HepG2 (cell line): ENCODE measurements at regions not wholly inside any gene's neighbourhood (a gene's known extent, or its start where the extent isn't known, plus 50 kb on each side); places are given as distances from the start of the nearest gene placed in this dataset.

Source experiments
- ATAC-seq: fragments of 200-7000 bp; cut with Tn5 transposase; 3 replicates; pipeline ENCODE4 v1.9.1; 2020; ENCODE audit warnings: mild to moderate bottlenecking, moderate library complexity
- BruUV-seq: library from RNA; stranded (reverse); fragments of 400-500 nt; replicated peaks from 2 replicates; lab custom pipeline; 2021; lab: Mats Ljungman, UMichigan
- CTCF ChIA-PET: fragments of 300-600 bp; formaldehyde crosslinking; extraction: SDS; loops from one replicate; lab custom pipeline; 2021; ENCODE audit warnings: low total read pairs, inconsistent platforms, low intra/inter-chr PET ratio; lab: Yijun Ruan, JAX
- POLR2A ChIA-PET: fragments of 350-600 bp; sonication (Branson Sonifier 250); formaldehyde crosslinking; loops from one replicate; lab custom pipeline; 2020; ENCODE audit warnings: antibody characterized with exemption, inconsistent platforms; lab: Yijun Ruan, JAX
- DNase-seq: peaks from one replicate; pipeline ENCODE4 v3.0.0-alpha.2; 2015; ENCODE audit warnings: low spot score
- FAIRE-seq: peaks from 3 replicates; lab custom pipeline; 2011; peaks lifted over from hg19 to GRCh38; lab: Jason Lieb, UNC
- H2AFZ ChIP-seq: one replicate; pipeline ENCODE4 v1.6.1; 2011; ENCODE audit warnings: low read length, inconsistent platforms
- H3K27ac ChIP-seq: fragments of 300-600 bp; 3 replicates; pipeline ENCODE4 v1.8.0; 2011; ENCODE audit warnings: mixed run types, mild to moderate bottlenecking, mixed read lengths, low read length, inconsistent platforms; ENCODE audit not compliant: insufficient read depth; ENCODE audit errors: extremely low read length
- H3K27me3 ChIP-seq, 2 experiments: fragments of 200-600 bp in 1 of 2; 2 replicates in 1 of 2; 3 replicates in 1 of 2; pipeline versions ENCODE4 v1.6.0 to v1.8.0; 2011; ENCODE audit warnings: low read length in 2 of 2, mild to moderate bottlenecking in 2 of 2, moderate library complexity in 2 of 2, inconsistent platforms in 1 of 2; ENCODE audit not compliant: insufficient read depth in 2 of 2, control insufficient read depth in 1 of 2
- H3K36me3 ChIP-seq, 2 experiments: fragments of 200-600 bp in 1 of 2; replicated peaks in 1 of 2; 2 replicates in 1 of 2; 3 replicates in 1 of 2; pipeline versions ENCODE4 v1.5.1 to v1.8.0; 2011; ENCODE audit warnings: low read length in 2 of 2, inconsistent platforms in 1 of 2; ENCODE audit not compliant: insufficient read depth in 2 of 2, control insufficient read depth in 1 of 2
- H3K4me1 ChIP-seq: 2 replicates; pipeline ENCODE4 v1.5.1; 2012; ENCODE audit warnings: low read length, inconsistent platforms; ENCODE audit not compliant: insufficient read depth
- H3K4me2 ChIP-seq: 2 replicates; pipeline ENCODE4 v1.6.0; 2011; ENCODE audit warnings: low read depth, low read length, inconsistent platforms
- H3K4me3 ChIP-seq, 3 experiments: fragments of 200-600 bp in 1 of 3; sonication (generic), shearing (Covaris generic) in 1 of 3; replicated peaks in 1 of 3; 2 replicates each; pipeline ENCODE4 v1.5.1; 2011 to 2016; ENCODE audit warnings: low read length in 3 of 3, inconsistent platforms in 2 of 3, low read depth in 2 of 3, mild to moderate bottlenecking in 2 of 3, control low read depth in 1 of 3, mixed read lengths in 1 of 3; ENCODE audit not compliant: insufficient read depth in 1 of 3
- H3K79me2 ChIP-seq: one replicate; pipeline ENCODE4 v1.6.1; 2011; ENCODE audit warnings: low read length, inconsistent platforms; ENCODE audit not compliant: insufficient read depth
- H3K9ac ChIP-seq: 2 replicates; pipeline ENCODE4 v1.6.0; 2011; ENCODE audit warnings: mild to moderate bottlenecking, low read depth, low read length, inconsistent platforms; ENCODE audit not compliant: insufficient read depth
- H3K9me3 ChIP-seq: 2 replicates; pipeline ENCODE4 v1.5.1; 2012; ENCODE audit warnings: mild to moderate bottlenecking, low read length
- H4K20me1 ChIP-seq: 2 replicates; pipeline ENCODE4 v1.6.0; 2011; ENCODE audit warnings: inconsistent platforms, mild to moderate bottlenecking, low read length, moderate library complexity; ENCODE audit not compliant: insufficient read depth
- ARHGAP35 ChIP-seq: sonication (generic); formaldehyde crosslinking; IDR thresholded peaks from 2 replicates; pipeline ENCODE4 v1.9.0; 2022; ENCODE audit warnings: mild to moderate bottlenecking, inconsistent platforms, moderate library complexity, missing genetic modification reagents, borderline replicate concordance
- ARID2 ChIP-seq: sonication (generic); formaldehyde crosslinking; IDR thresholded peaks from 2 replicates; pipeline ENCODE4 v1.8.1; 2022; ENCODE audit warnings: mild to moderate bottlenecking, missing genetic modification reagents, borderline replicate concordance
- ARNT ChIP-seq: fragments of 450-650 bp; IDR thresholded peaks from 2 replicates; pipeline ENCODE4 v1.6.1; 2017
- CENPX ChIP-seq: sonication (generic); formaldehyde crosslinking; IDR thresholded peaks from 2 replicates; pipeline ENCODE4 v1.9.0; 2021; ENCODE audit warnings: mild to moderate bottlenecking, missing genetic modification reagents, moderate library complexity
- FOXO1 ChIP-seq: sonication (generic); formaldehyde crosslinking; IDR thresholded peaks from 2 replicates; pipeline ENCODE4 v1.4.0; 2020; ENCODE audit warnings: missing genetic modification reagents
- HCFC1 ChIP-seq: fragments of 150-350 bp; IDR thresholded peaks from 2 replicates; pipeline ENCODE4 v1.6.1; 2014; ENCODE audit warnings: low read depth, low read length
- HDAC1 ChIP-seq: sonication (generic); formaldehyde crosslinking; IDR thresholded peaks from 2 replicates; pipeline ENCODE4 v1.5.1; 2020; ENCODE audit warnings: mild to moderate bottlenecking, missing genetic modification reagents
- HOXA7 ChIP-seq: sonication (generic); formaldehyde crosslinking; IDR thresholded peaks from 2 replicates; pipeline ENCODE4 v1.8.1; 2022; ENCODE audit warnings: mild to moderate bottlenecking, missing genetic modification reagents, moderate library complexity
- IKZF4 ChIP-seq: sonication (generic); formaldehyde crosslinking; IDR thresholded peaks from 2 replicates; pipeline ENCODE4 v1.5.1; 2020; ENCODE audit warnings: borderline replicate concordance, mild to moderate bottlenecking, low read depth, missing genetic modification reagents; ENCODE audit errors: not compliant biosample characterization
- MTF2 ChIP-seq: sonication (generic); formaldehyde crosslinking; IDR thresholded peaks from 2 replicates; pipeline ENCODE4 v1.5.0; 2020; ENCODE audit warnings: missing genetic modification reagents, borderline replicate concordance
- NFIB ChIP-seq: sonication (generic); formaldehyde crosslinking; IDR thresholded peaks from 2 replicates; pipeline ENCODE4 v1.9.0; 2021; ENCODE audit warnings: missing genetic modification reagents, mild to moderate bottlenecking, borderline replicate concordance
- STAG1 ChIP-seq: sonication (generic); formaldehyde crosslinking; IDR thresholded peaks from 2 replicates; pipeline ENCODE4 v1.4.0; 2020; ENCODE audit warnings: missing genetic modification reagents
- TOE1 ChIP-seq: sonication (generic); formaldehyde crosslinking; IDR thresholded peaks from 2 replicates; pipeline ENCODE4 v1.4.0; 2020; ENCODE audit warnings: mild to moderate bottlenecking, missing genetic modification reagents
- YEATS4 ChIP-seq: sonication (generic); formaldehyde crosslinking; IDR thresholded peaks from 2 replicates; pipeline ENCODE4 v1.4.0; 2020; ENCODE audit warnings: missing genetic modification reagents, borderline replicate concordance
- ZFYVE20 ChIP-seq: sonication (generic); formaldehyde crosslinking; IDR thresholded peaks from 2 replicates; pipeline ENCODE4 v1.8.0; 2023; ENCODE audit warnings: low read depth, mild to moderate bottlenecking, moderate library complexity, missing genetic modification reagents, borderline replicate concordance
- ZNF224 ChIP-seq: sonication (generic); formaldehyde crosslinking; IDR thresholded peaks from 2 replicates; pipeline ENCODE4 v1.5.0; 2020; ENCODE audit warnings: mild to moderate bottlenecking, missing genetic modification reagents
- ZNF572 ChIP-seq: sonication (generic); formaldehyde crosslinking; IDR thresholded peaks from 2 replicates; pipeline ENCODE4 v1.5.1; 2020; ENCODE audit warnings: mild to moderate bottlenecking, missing genetic modification reagents
- WGBS: methylation state at CpG from one replicate; pipeline ENCODE4 v1.1.6; 2017; ENCODE audit warnings: low lambda C conversion rate; 5-methylcytosine and 5-hydroxymethylcytosine counted together
- in situ Hi-C: cut with HindIII; loops from 2 replicates; pipeline ENCODE4 v1.10.0; 2017; ENCODE audit warnings: low pct_unique_long_range_greater_than_20kb; ENCODE audit not compliant: extremely low pct_ligation_motif_present
- intact Hi-C: fragments of 100-400 bp; cut with micrococcal nuclease; formaldehyde crosslinking; loops from one replicate; pipeline ENCODE4 v1.10.0; 2022; ENCODE audit not compliant: unreplicated experiment
- TF ChIP-seq, protein P1 (sequence below): IDR thresholded peaks from 2 replicates; pipeline ENCODE4 v1.6.1; 2016; ENCODE audit warnings: missing biosample characterization, missing genetic modification reagents, low read depth
- TF ChIP-seq, protein P2 (sequence below): sonication (generic); formaldehyde crosslinking; IDR thresholded peaks from 2 replicates; pipeline ENCODE4 v1.4.0; 2020; ENCODE audit warnings: missing genetic modification reagents, mild to moderate bottlenecking, borderline replicate concordance
- TF ChIP-seq, protein P3 (sequence below): sonication (generic); formaldehyde crosslinking; IDR thresholded peaks from 2 replicates; pipeline ENCODE4 v1.4.0; 2020; ENCODE audit warnings: missing genetic modification reagents, borderline replicate concordance

DNA sequence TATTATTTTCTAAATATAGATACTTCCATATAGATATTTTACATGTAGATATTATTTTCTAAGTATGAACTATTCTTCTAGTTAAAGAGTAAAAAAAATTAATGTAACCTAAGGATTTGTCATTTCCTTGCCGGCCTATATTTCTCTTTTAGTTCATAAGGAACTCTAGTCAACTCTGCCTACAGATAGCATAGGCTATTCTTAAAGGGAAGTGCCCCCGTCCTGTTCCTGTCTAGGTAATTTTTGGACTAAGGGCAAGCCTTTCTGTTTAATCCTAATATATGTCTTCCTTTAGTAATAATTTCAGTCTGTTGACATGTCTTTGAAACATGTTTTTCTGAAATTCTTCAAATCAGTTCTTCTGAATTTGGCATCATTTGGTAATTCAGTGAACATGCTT is 161.9 kb downstream of the C11orf91 start:
- TF ChIP-seq TOE1 (CRISPR knock-in tag) = no peak
- TF ChIP-seq, protein P1, sequence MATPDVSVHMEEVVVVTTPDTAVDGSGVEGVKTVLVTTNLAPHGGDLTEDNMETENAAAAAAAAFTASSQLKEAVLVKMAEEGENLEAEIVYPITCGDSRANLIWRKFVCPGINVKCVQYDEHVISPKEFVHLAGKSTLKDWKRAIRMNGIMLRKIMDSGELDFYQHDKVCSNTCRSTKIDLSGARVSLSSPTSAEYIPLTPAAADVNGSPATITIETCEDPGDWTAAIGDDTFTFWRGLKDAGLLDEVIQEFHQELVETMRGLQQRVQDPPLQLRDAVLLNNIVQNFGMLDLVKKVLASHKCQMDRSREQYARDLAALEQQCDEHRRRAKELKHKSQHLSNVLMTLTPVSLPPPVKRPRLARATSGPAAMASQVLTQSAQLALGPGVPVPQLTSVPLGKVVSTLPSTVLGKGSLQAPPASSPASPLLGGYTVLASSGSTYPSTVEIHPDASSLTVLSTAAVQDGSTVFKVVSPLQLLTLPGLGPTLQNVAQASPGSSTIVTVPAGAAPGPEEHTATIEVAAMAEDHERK (CRISPR knock-in tag) = no peak
- TF ChIP-seq CENPX (CRISPR knock-in tag) = no peak
- TF ChIP-seq, protein P2, sequence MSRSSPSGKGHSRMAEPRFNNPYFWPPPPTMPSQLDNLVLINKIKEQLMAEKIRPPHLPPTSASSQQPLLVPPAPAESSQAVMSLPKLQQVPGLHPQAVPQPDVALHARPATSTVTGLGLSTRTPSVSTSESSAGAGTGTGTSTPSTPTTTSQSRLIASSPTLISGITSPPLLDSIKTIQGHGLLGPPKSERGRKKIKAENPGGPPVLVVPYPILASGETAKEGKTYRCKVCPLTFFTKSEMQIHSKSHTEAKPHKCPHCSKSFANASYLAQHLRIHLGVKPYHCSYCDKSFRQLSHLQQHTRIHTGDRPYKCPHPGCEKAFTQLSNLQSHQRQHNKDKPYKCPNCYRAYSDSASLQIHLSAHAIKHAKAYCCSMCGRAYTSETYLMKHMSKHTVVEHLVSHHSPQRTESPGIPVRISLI (CRISPR knock-in tag) = no peak
- TF ChIP-seq, protein P3, sequence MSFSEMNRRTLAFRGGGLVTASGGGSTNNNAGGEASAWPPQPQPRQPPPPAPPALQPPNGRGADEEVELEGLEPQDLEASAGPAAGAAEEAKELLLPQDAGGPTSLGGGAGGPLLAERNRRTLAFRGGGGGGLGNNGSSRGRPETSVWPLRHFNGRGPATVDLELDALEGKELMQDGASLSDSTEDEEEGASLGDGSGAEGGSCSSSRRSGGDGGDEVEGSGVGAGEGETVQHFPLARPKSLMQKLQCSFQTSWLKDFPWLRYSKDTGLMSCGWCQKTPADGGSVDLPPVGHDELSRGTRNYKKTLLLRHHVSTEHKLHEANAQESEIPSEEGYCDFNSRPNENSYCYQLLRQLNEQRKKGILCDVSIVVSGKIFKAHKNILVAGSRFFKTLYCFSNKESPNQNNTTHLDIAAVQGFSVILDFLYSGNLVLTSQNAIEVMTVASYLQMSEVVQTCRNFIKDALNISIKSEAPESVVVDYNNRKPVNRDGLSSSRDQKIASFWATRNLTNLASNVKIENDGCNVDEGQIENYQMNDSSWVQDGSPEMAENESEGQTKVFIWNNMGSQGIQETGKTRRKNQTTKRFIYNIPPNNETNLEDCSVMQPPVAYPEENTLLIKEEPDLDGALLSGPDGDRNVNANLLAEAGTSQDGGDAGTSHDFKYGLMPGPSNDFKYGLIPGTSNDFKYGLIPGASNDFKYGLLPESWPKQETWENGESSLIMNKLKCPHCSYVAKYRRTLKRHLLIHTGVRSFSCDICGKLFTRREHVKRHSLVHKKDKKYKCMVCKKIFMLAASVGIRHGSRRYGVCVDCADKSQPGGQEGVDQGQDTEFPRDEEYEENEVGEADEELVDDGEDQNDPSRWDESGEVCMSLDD (CRISPR knock-in tag) = no peak
- no peak for TF ChIP-seq ARNT
- no peak for TF ChIP-seq ARID2
- no peak for TF ChIP-seq MTF2 (CRISPR knock-in tag)
- no peak for TF ChIP-seq ZFYVE20 (CRISPR knock-in tag)
- TF ChIP-seq ZNF224 = no peak
- no peak for TF ChIP-seq ZNF572 (CRISPR knock-in tag)
- TF ChIP-seq NFIB (CRISPR knock-in tag) = no peak
- TF ChIP-seq HCFC1 = no peak
- TF ChIP-seq FOXO1 (CRISPR knock-in tag) = no peak
- TF ChIP-seq STAG1 (CRISPR knock-in tag) = no peak
- TF ChIP-seq YEATS4 (CRISPR knock-in tag) = no peak
- TF ChIP-seq HOXA7 = no peak
- TF ChIP-seq HDAC1 (CRISPR knock-in tag) = no peak
- no peak for TF ChIP-seq ARHGAP35 (CRISPR knock-in tag)
- TF ChIP-seq IKZF4 (CRISPR knock-in tag) = no peak
- ChIA-PET POLR2A (no interaction called here), CTCF (no interaction called here)
- BruUV-seq = no TSS peak
- WGBS = 44% methylated on average over 2 of the region's 2 CpGs
- no peak overlapping the region for H3K27ac ChIP-seq
- H3K9ac ChIP-seq = no peak overlapping the region
- H3K4me2 ChIP-seq = no peak overlapping the region
- H3K4me3 ChIP-seq = no peak overlapping the region
- FAIRE-seq (no peak), DNase-seq (no peak), ATAC-seq (no peak)
- H3K4me1 ChIP-seq = peaks cover 5% of the 10 kb centered on the region
- no peaks in the 10 kb centered on the region for H3K9me3 ChIP-seq
- no peaks in the 10 kb centered on the region for H3K79me2 ChIP-seq
- H4K20me1 ChIP-seq = no peaks in the 10 kb centered on the region
- intact Hi-C loops (no loop called here), in situ Hi-C loops (no loop called here)
- no peaks in the 10 kb centered on the region for H3K36me3 ChIP-seq
- peaks cover 0 to 24% of the 10 kb centered on the region in 2 experiments; a peak in 3 of 5 replicates for H3K27me3 ChIP-seq
- H2AFZ ChIP-seq = no peak overlapping the region
